ENCODE measurements at regions not wholly inside any gene's neighbourhood (a gene's known extent, or its start where the extent isn't known, plus 50 kb on each side); places are given as distances from the start of the nearest gene placed in this dataset.

DNA sequence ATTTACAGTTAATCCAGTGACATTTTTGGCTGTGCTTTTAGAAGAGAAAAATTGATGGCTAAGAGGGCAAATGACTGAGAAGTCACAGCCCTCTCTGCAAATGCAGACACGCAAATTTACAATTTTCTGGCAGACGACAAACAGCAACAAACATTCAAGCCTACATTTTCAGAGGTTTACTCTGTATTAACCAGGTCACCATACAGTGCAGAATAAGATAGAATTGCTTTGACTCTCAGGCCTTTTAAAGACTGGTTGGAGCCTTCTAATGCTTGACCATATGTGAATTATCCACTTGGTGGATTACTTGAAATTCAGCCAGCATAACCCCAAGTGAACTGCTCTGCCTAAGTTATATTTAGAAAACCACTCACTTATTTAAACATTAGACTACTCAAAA lies 65.5 kb upstream of the FOXN2 start:
- no peak for TF ChIP-seq FOSL1 (IDR thresholded peaks at IDR 0.05; ENCODE audit: low read depth)
- no peak for TF ChIP-seq ELF1 (IDR thresholded peaks at IDR 0.05; ENCODE audit: borderline replicate concordance, low read depth)
- TF ChIP-seq, protein P1, sequence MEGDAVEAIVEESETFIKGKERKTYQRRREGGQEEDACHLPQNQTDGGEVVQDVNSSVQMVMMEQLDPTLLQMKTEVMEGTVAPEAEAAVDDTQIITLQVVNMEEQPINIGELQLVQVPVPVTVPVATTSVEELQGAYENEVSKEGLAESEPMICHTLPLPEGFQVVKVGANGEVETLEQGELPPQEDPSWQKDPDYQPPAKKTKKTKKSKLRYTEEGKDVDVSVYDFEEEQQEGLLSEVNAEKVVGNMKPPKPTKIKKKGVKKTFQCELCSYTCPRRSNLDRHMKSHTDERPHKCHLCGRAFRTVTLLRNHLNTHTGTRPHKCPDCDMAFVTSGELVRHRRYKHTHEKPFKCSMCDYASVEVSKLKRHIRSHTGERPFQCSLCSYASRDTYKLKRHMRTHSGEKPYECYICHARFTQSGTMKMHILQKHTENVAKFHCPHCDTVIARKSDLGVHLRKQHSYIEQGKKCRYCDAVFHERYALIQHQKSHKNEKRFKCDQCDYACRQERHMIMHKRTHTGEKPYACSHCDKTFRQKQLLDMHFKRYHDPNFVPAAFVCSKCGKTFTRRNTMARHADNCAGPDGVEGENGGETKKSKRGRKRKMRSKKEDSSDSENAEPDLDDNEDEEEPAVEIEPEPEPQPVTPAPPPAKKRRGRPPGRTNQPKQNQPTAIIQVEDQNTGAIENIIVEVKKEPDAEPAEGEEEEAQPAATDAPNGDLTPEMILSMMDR (IDR thresholded peaks at IDR 0.05 in 2 of 3, conservative IDR thresholded peaks at IDR 0.05 in 1 of 3; ENCODE audit: borderline replicate concordance in 1 of 3, insufficient read depth in 1 of 3, low read depth in 2 of 3, low read length in 2 of 3): no peak
